ENCODE measurements at regions not wholly inside any gene's neighbourhood (a gene's known extent, or its start where the extent isn't known, plus 50 kb on each side); places are given as distances from the start of the nearest gene placed in this dataset.

DNA sequence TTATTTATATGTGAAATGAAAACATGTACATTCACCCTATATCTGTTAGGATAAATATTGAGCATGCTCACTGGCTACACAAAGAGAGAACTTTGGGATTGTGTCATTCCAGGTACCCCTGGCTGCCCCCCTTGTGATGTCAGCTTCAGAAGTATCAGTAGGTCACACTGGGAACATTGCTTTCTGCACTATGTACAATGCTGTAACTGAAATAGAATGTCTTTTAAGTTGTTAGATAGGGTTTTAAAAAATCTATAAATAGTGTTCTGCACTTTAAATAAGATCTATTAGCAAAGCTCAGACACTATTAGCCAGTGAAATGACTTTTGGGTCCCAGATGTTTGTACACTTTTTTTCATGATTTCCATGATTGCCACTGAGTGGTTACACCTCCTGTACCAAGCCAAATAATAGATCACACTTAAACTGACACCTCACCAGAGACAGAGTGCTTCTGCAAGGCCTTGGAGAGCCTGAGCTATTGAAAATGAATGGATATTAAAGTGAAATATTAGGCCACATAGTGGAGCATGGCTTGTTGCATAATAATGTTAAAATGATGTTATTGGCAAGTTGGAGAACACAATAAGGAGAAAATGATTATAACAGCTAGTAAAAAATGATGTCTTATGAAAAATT is 297.0 kb upstream of the NXPH2 start:
- Histone ChIP-seq H3K4me3 (no peak overlapping the region), H3K27ac (no peak overlapping the region), H3K4me1 (no peaks in the 10 kb centered on the region), H3K36me3 (no peaks in the 10 kb centered on the region), H3K27me3 (no peaks in the 10 kb centered on the region), H3K9me3 (no peaks in the 10 kb centered on the region)
- intact Hi-C loops (cut with DNase I), result no loop called here
- no peak for ATAC-seq
- TF ChIP-seq, protein P1, sequence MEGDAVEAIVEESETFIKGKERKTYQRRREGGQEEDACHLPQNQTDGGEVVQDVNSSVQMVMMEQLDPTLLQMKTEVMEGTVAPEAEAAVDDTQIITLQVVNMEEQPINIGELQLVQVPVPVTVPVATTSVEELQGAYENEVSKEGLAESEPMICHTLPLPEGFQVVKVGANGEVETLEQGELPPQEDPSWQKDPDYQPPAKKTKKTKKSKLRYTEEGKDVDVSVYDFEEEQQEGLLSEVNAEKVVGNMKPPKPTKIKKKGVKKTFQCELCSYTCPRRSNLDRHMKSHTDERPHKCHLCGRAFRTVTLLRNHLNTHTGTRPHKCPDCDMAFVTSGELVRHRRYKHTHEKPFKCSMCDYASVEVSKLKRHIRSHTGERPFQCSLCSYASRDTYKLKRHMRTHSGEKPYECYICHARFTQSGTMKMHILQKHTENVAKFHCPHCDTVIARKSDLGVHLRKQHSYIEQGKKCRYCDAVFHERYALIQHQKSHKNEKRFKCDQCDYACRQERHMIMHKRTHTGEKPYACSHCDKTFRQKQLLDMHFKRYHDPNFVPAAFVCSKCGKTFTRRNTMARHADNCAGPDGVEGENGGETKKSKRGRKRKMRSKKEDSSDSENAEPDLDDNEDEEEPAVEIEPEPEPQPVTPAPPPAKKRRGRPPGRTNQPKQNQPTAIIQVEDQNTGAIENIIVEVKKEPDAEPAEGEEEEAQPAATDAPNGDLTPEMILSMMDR (IDR thresholded peaks at IDR 0.05), result no peak
- no peak for DNase-seq

DNA sequence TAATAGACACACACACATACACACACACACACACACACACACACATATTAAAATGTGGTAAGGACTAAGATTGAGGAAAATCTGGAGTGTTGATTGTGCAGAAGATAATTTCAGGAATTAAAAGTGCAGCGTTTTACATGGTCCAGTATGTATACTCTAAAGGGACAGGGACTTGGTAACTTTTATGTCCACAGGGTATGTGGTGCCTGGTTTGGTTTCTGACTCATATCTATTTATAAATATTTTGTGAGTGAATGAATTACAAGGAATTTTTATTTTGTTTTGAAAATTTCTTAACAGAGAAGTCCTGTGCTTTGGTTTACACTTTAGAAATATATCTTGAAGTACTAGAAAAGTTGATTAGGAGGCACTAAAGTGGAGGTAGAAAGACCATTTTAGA is 287.7 kb upstream of the NXPH2 start:
- WGBS, 2 donors, result 92 to 93% methylated on average over 1 of the region's 1 CpG
- Histone ChIP-seq H3K27me3 (no peaks in the 10 kb centered on the region), H3K27ac (no peak overlapping the region), H3K9me3 (no peaks in the 10 kb centered on the region), H3K4me3 (no peak overlapping the region), H3K36me3 (no peaks in the 10 kb centered on the region), H3K4me1 (no peaks in the 10 kb centered on the region)
- TF ChIP-seq, protein P1 (IDR thresholded peaks at IDR 0.05), result no peak
- no peak for ATAC-seq
- intact Hi-C loops (cut with DNase I), result no loop called here
- DNase-seq, result no peak

DNA sequence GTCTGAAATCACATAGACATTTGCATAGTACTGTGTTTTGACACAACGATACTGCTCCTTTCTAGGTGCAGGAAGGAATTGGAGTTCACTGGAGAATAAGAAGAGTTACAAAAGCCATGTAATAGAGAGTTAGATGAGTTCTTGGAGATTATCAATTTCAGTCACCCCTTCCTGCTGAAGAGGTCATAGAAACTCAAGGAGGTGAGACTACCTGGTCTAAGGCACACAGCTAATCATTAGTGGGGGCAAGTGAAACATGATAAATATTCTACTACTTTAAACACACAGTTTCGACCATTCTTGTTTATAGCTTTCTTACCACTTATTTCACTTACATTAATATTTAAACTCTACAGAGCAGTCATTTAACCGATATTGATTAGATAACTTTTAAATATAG is 286.9 kb upstream of the NXPH2 start:
- H3K36me3 ChIP-seq, result no peaks in the 10 kb centered on the region
- WGBS, 2 donors, result 82 to 86% methylated on average over 3 of the region's 3 CpGs
- H3K27ac ChIP-seq, result no peak overlapping the region
- no peaks in the 10 kb centered on the region for H3K4me1 ChIP-seq
- ATAC-seq, result no peak
- TF ChIP-seq, protein P1 (IDR thresholded peaks at IDR 0.05), result no peak
- no peak overlapping the region for H3K4me3 ChIP-seq
- H3K27me3 ChIP-seq, result no peaks in the 10 kb centered on the region
- intact Hi-C loops (cut with DNase I), result no loop called here
- no peaks in the 10 kb centered on the region for H3K9me3 ChIP-seq
- no peak for DNase-seq

DNA sequence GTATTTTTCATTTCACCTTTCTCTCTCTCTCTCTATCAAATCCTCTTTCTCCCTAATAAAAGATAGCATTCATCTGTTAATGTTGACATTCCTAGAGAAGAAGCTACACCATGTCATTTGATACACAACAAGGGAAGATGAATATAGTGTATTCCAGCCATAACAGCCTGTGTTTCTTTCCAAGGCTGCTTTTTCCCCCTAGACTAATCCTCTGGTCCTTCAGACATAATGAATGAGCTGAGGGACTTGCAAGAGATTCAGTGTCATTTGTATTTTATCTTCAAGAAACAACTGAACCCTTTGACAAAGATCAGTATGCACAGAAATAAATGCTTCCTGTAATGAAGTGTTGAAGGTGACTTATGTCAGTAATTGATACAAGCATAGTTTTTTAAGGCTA is 284.0 kb upstream of the NXPH2 start:
- H3K4me1 ChIP-seq, result no peaks in the 10 kb centered on the region
- ATAC-seq, result no peak
- intact Hi-C loops (cut with DNase I), result no loop called here

More for the DNA sequence above, 284.0 kb upstream of the NXPH2 start:
- TF ChIP-seq, protein P1 (IDR thresholded peaks at IDR 0.05), result no peak
- no peaks in the 10 kb centered on the region for H3K9me3 ChIP-seq
- no peak for DNase-seq
- H3K27ac ChIP-seq, result no peak overlapping the region
- no peak overlapping the region for H3K4me3 ChIP-seq
- no peaks in the 10 kb centered on the region for H3K36me3 ChIP-seq
- H3K27me3 ChIP-seq, result no peaks in the 10 kb centered on the region
